PFSK-1 (cell line): ENCODE measurements at regions not wholly inside any gene's neighbourhood (a gene's known extent, or its start where the extent isn't known, plus 50 kb on each side); places are given as distances from the start of the nearest gene placed in this dataset.

ENCODE experiments used
- FOXP2 ChIP-seq: optimal IDR thresholded peaks from 2 replicates; pipeline ENCODE3; 2011; ENCODE audit warnings: borderline replicate concordance, control low read depth, inconsistent platforms; ENCODE audit not compliant: insufficient read depth; ENCODE audit errors: extremely low read length, extremely low read depth
- POLR2AphosphoS5 ChIP-seq: IDR thresholded peaks from 2 replicates; pipeline ENCODE4 v1.6.1; 2012; ENCODE audit warnings: low read depth, mild to moderate bottlenecking, control low read depth, low read length, moderate library complexity
- REST ChIP-seq, 2 experiments: IDR thresholded peaks; 2 replicates each; pipeline versions ENCODE4 v1.6.1 to v1.8.0; 2011 to 2012; ENCODE audit warnings: low read depth in 2 of 2, low read length in 2 of 2, control low read depth in 1 of 2, inconsistent platforms in 1 of 2, mild to moderate bottlenecking in 1 of 2, moderate library complexity in 1 of 2; ENCODE audit not compliant: insufficient read depth in 1 of 2
- SIN3A ChIP-seq: IDR thresholded peaks from 2 replicates; pipeline ENCODE4 v1.6.1; 2012; ENCODE audit warnings: mild to moderate bottlenecking, low read length, moderate library complexity, borderline replicate concordance; ENCODE audit not compliant: insufficient read depth
- TAF1 ChIP-seq: IDR thresholded peaks from 2 replicates; pipeline ENCODE4 v1.6.1; 2012; ENCODE audit warnings: low read length, control low read depth, borderline replicate concordance; ENCODE audit not compliant: insufficient read depth

- TF ChIP-seq POLR2AphosphoS5 (no peak), SIN3A (no peak), REST (IDR thresholded peaks at IDR 0.05; ENCODE audit: insufficient read depth in 1 of 2, low read depth in 2 of 2, low read length in 2 of 2) (no peak), TAF1 (no peak), FOXP2 (no peak)
Measured at GRCh38 chr2:147649286-147649685, 195.5 kb upstream of the ACVR2A start.
